ENCODE measurements at regions not wholly inside any gene's neighbourhood (a gene's known extent, or its start where the extent isn't known, plus 50 kb on each side); places are given as distances from the start of the nearest gene placed in this dataset.
"Not testable (repeated sequence)": the region's sequence is repeated elsewhere in the genome, so short reads cannot be mapped to it uniquely, and the experiment has no call there.

- no peak for DNase-seq
These were observed 1095.4 kb upstream of the PCDH20 start for GRCh38 chr13:62510906-62511655.

DNA sequence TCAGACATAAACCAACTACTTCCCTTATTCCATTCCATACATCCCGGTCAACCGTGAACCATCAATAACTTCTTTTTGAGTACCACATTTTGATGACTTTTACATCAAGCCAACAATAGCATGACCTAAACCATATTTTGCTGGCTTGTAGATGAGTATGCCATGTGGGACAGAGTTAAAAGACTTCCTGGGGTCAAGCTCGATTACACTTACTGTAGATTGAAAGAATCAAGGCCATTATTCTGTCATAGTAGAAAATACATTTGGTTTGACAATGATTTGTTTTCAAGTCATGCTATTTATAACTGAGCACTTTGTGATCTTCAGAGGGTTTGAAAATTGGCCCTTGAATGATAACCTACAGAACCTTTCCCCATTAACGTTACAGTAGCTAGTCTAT is 1086.9 kb upstream of the PCDH20 start:
- no peak for DNase-seq

- DNase-seq: no peak
These were observed 1074.1 kb upstream of the PCDH20 start for GRCh38 chr13:62489731-62490130.

- no peak for DNase-seq
These were observed 1068.1 kb upstream of the PCDH20 start for GRCh38 chr13:62483774-62484173.

DNA sequence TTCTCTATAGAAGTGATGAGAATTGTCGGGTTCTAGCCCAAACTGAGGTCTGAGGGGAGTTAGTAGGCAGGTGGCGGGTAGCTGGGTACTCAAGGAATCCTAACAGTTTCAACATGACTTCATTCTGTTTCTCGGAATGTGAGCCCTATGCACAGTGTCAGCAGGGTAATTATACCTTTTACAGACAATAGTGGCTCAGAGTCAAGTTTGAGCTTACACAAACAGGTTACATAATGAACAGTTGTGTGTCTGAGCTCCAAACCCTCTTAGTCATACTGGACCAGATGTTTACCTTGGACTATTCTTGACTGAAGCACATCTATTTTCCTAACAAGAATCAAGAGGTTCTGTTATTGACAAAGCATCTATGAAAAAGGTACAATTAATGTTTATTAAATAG is 1066.7 kb upstream of the PCDH20 start:
- DNase-seq: no peak

GRCh38 chr13:62473944-62474237 is 1058.2 kb upstream of the PCDH20 start:
- no peak for DNase-seq

DNA sequence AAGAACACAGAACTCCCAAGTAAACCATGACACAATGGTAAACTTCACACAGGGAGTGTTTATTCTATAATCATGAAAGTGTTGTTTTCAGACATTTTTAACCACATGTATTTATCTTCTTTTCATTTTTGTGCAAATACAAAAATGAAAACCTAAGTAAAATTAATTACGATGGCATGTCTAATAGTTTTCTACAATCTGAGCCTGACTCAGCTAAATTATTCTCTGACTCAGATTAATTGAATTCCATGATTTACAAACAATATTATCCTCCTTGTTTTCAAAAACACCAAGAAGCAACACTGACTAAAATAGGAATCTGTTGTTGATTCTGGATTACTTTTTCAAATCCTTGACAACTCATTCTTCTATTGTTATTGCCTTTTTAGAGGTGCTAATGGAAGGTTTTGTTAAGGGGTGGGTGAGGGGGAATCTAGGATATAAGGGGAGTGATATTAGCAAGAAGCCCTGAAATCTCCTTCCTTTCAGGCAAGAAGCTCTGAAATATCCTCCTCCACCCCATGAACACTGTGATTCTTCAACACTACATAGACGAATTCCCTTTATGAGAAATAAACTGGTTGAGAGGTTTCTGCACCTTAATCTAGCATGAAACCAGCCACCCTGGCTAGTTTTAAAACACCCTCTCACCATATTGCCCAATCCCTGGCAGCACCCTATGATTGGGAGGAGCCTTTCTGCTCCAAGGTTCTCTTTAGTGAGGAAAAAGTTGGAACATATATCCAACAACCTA is 1057.7 kb upstream of the PCDH20 start:
- DNase-seq: no peak

DNA sequence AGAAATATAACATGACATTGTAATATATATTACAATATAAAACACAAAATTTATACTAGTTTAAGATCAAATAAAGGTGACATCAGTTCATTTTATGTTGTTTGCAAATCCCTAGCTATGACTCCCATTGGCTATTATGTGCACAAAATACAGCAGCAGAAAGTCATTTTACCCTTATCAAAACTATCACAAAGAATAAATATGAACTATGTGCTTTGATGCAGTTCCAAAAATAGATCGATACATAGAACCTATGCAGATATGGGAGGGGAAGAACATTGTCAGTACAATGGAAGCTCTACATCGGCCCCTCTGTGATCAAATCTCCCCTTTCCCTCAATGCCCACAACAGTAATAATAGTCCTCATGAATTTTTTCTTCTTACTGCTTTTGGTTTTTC is 1038.1 kb upstream of the PCDH20 start:
- DNase-seq: no peak

DNA sequence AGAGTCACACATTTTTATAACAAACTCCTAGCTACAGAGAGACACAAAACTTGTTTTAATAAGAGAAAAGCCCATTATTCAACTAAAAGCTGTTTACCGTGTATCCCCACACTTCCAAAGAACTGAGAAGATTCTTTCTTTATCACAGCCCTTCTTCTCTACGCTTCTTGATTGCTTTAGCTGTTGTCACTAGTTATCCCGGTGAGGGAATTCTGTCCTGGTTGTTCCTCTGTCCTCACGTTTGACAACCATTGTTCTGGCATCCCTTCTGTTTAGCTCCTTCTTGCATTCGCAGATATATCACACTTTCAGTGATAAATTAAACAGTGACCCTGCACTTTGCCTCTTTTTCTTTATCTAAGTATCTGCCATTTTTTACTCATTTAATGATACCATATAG is 1035.1 kb upstream of the PCDH20 start:
- DNase-seq: no peak

DNA sequence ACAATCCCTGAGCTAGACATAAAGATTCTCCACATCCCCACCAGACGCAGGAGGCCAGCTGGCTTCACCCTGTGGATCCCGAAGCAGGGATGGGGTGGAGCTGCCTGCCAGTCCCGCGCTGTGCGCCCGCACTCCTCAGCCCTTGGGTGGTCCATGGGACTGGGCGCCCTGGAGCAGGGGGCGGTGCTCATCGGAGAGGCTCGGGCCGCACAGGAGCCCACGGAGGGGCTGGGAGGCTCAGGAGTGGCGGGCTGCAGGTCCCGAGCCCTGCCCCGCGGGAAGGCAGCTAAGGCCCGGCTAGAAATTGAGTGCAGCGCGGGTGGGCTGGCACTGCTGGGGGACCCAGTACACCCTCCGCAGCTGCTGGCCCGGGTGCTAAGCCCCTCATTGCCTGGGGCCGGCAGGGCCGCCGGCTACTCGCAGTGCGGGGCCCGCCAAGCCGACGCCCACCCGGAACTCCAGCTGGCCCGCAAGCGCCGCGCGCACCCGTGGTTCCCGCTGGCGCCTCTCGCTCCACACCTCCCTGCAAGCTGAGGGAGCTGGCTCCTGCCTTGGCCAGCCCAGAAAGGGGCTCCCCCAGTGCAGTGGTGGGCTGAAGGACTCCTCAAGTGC is 1032.2 kb upstream of the PCDH20 start:
- not testable (repeated sequence) for DNase-seq

DNA sequence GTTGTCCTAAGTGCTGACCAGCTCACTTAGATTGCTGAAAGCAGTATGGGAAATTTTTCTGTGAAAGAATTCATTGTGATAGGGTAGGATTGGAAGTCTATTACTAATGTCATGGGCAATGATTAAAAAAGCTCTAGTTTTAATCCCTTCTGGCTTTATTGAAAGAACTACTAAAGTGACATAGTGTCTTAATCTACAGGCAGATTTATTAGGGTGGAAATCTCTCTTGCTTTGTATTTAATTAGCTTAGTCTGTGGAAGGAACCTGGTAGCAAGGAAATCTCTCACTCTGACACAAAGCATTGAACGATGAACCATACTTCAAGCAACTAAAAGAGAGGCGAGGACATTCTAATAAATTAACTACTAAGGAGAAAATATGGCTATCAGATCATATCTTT is 1029.2 kb upstream of the PCDH20 start:
- no peak for DNase-seq

DNA sequence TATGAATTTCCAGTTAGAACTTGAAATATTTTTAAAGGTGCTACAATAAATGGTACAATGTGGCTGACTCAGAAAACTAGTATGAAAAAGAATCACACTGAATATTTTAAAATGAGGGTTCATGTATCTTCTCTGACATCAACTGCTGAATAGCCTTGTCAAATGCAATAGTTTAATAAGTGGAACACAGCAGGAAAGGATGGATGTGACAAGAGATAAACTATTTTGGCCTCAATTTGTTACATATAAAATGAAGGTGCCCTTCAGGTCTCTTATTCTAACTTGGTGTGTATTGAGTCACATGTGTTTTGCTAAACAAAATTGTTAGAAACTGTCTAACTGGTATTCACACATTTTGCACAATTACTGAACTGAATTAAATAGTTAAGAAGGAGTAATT is 1018.4 kb upstream of the PCDH20 start:
- DNase-seq: no peak

DNA sequence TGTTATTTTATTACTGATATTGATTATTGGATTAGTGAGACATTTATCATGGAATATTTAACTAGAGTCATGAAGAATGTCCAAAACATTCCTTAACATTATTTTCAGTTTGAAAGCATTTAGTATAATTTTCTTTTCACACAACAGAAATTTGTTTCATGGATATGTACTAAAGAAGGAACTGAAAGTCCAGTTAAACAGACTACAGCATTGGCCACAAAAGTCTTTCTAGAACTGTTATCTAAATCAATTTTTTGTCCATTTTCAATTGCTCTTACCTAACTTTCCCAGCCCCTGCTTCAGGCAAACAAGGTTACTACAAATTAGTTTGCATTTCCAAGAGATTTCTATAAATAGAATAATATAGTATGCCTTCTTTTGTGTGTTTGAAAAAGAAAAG is 1018.0 kb upstream of the PCDH20 start:
- DNase-seq: no peak

DNA sequence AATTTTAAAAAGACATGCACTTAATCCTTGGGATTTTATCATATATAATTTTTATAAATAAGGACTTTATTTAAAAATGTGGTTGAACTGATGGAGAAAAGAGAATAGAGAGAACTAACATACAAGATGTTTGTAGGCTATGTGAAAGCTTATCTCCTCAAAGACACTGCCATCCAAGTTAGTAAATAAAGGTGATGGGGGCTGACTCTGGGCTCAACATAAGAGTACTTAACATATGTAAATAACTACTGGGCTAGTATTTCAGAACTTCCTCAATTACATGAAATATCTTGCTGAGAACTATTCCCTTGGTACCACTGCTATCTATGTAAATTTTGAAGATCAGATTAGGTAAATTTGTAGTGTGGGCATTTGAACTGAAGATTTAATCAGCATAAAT is 1017.3 kb upstream of the PCDH20 start:
- DNase-seq: no peak

DNA sequence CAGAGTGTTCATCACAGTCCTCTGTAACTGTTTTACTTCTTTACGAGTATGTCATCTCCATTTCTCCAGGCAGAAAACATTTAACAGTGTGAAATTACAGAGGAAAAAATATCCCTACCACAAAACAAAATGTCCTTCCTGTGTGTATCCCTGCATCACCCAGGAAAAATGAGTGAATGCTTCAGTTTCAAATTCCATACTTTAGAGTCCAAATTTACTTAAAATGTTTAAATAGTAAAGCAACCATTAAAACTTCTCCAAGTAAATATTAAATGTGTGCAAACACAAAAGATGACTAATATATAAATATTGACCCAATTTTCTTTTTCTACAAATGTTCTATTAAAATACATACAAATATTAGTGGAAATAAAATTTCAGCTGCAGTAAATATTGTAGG is 1016.6 kb upstream of the PCDH20 start:
- DNase-seq: no peak

- no peak for DNase-seq
These were observed 1016.2 kb upstream of the PCDH20 start for GRCh38 chr13:62431852-62432251.

- DNase-seq: no peak
These were observed 1003.2 kb upstream of the PCDH20 start for GRCh38 chr13:62418872-62419271.

GRCh38 chr13:62418376-62418775 is 1002.7 kb upstream of the PCDH20 start:
- DNase-seq: no peak

- no peak for DNase-seq
These were observed 992.2 kb upstream of the PCDH20 start for GRCh38 chr13:62407871-62408270.

DNA sequence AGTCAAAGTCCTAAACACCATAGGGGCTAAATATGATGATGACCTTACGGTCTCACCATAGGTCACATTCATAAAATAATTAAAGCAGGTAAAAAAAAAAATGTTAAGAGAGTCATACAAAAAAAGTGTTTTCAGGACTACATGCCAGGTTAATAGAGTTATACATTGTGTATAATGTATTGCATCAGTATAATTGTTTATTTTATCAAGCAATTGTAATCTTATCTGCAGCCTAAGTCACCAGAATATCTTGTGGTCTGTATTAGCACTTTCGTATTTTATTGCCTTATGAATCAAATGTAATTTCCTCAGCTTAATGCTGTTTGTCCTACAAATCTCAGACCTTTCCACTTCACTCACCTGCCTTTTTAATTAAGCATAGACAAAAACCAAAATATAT is 972.9 kb upstream of the PCDH20 start:
- no peak for DNase-seq

GRCh38 chr13:62387647-62388046 is 972.0 kb upstream of the PCDH20 start:
- no peak for DNase-seq

DNA sequence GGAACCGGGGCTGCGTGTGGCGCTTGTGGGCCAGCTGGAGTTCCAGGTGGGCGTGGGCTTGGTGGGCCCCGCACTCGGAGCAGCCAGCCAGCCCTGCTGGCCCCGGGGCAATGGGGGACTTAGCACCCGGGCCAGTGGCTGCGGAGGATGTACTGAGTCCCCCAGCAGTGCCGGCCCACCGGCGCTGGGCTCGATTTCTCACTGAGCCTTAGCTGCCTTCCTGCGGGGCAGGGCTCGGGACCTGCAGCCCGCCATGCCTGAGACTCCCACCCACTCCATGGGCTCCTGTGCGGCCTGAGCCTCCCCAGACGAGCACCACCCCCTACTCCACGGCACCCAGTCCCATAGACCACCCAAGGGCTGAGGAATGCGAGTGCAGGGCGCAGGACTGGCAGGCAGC is 963.6 kb upstream of the PCDH20 start:
- not testable (repeated sequence) for DNase-seq

DNA sequence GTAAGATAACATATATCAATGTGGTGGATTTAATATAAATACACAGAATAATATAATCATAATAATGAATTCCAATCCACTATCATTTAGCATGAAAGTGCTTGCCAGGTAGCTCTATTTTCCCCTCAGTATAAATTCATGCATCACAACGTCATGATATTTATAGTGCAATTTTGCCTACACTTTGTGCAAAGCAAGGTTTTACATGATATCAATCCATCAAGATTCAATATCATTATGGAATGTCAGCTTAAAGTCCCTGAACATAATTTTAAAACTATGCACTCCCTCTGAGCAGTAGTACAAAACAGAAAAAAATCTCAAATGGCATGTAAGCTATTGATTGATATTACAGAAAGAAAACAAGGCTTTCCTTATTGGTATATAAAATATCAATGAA is 962.2 kb upstream of the PCDH20 start:
- no peak for DNase-seq

- no peak for DNase-seq
These were observed 960.0 kb upstream of the PCDH20 start for GRCh38 chr13:62375653-62376052.

DNA sequence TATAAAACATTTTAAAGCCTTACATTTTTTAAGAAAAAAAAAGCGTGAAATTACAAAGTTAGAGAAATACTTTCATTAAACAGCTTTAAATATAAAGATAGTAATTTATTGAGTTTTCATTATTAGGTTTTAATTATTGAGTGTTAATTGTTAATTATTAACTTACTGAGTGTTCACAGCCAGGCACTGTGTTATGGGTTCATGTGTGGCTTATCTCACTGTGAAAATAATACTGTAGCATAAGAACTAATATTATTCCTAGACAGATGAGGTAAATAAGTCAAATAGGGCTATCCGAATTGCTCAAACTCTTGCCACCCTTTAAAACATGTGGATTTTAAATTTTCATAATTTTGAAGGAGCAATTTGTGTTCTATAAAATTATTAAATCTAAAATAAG is 956.1 kb upstream of the PCDH20 start:
- DNase-seq: no peak

Measured in activated CD8-positive, alpha-beta memory T cell treated with anti-CD3 and anti-CD28 coated beads, Interleukin-2, amount 50 U/mL, for 4 hours (primary cell).